AG04449 (cell line): ENCODE measurements at regions not wholly inside any gene's neighbourhood (a gene's known extent, or its start where the extent isn't known, plus 50 kb on each side); places are given as distances from the start of the nearest gene placed in this dataset.

ENCODE experiments used
- CTCF ChIA-PET: fragments of 350-600 bp; formaldehyde crosslinking; extraction: SDS; loops from one replicate; lab custom pipeline; 2021; ENCODE audit warnings: antibody characterized with exemption; lab: Yijun Ruan, JAX
- POLR2A ChIA-PET: fragments of 400-600, 350-600 bp; formaldehyde crosslinking; extraction: SDS; loops from one replicate; lab custom pipeline; 2020; ENCODE audit warnings: antibody characterized with exemption, inconsistent platforms; lab: Yijun Ruan, JAX
- DNase-seq: peaks from one replicate; pipeline ENCODE4 v3.0.0-alpha.2; 2010; ENCODE audit warnings: low read depth, low spot score
- H3K4me3 ChIP-seq: 2 replicates; pipeline ENCODE4 v1.5.1; 2011; ENCODE audit warnings: low read depth, mild to moderate bottlenecking, control low read depth, low read length
- CTCF ChIP-seq: IDR thresholded peaks from one replicate; pipeline ENCODE4 v1.5.1; 2011; ENCODE audit warnings: mild to moderate bottlenecking, moderate library complexity, low read length, control low read depth, inconsistent platforms; ENCODE audit not compliant: insufficient read depth; ENCODE audit errors: missing control alignments

GRCh38 chr18:37624318-37624717 is 58.7 kb upstream of the CELF4 start:
- POLR2A ChIA-PET = no interaction called here
- CTCF ChIA-PET = no interaction called here
- TF ChIP-seq CTCF = no peak
- DNase-seq = no peak
- H3K4me3 ChIP-seq = no peak overlapping the region

GRCh38 chr18:37619964-37620363 is 54.4 kb upstream of the CELF4 start:
- CTCF ChIA-PET = no interaction called here
- POLR2A ChIA-PET = no interaction called here

GRCh38 chr18:37617623-37618022 is 52.0 kb upstream of the CELF4 start:
- H3K4me3 ChIP-seq = no peak overlapping the region
- ChIA-PET POLR2A (no interaction called here), CTCF (no interaction called here)
- no peak for DNase-seq
- no peak for TF ChIP-seq CTCF

More at GRCh38 chr18:37619964-37620363, 54.4 kb upstream of the CELF4 start:
- no peak for TF ChIP-seq CTCF
- no peak for DNase-seq
- no peak overlapping the region for H3K4me3 ChIP-seq
